ENCODE measurements at regions not wholly inside any gene's neighbourhood (a gene's known extent, or its start where the extent isn't known, plus 50 kb on each side); places are given as distances from the start of the nearest gene placed in this dataset.

GRCh38 chr2:215769246-215769645, 244.1 kb downstream of the MREG start:
- no peak for DNase-seq (ENCODE audit: low read depth)

- DNase-seq (ENCODE audit: low read depth) = no peak
Observed at GRCh38 chr2:215767625-215768024, 245.7 kb downstream of the MREG start.

GRCh38 chr2:215765729-215766360, 247.5 kb downstream of the MREG start:
- DNase-seq (ENCODE audit: low read depth) = no peak

- DNase-seq (ENCODE audit: low read depth) = peak; percentile 79
Observed at GRCh38 chr2:215764441-215765048, 248.8 kb downstream of the MREG start.

GRCh38 chr2:215760557-215760956, 252.8 kb downstream of the MREG start:
- DNase-seq (ENCODE audit: low read depth) = no peak

GRCh38 chr2:215760091-215760490, 253.3 kb downstream of the MREG start:
- DNase-seq (ENCODE audit: low read depth) = no peak

GRCh38 chr2:215758691-215759090, 254.7 kb downstream of the MREG start:
- peak; percentile 54 for DNase-seq (ENCODE audit: low read depth)

- DNase-seq (ENCODE audit: low read depth) = no peak
Observed at GRCh38 chr2:215756346-215756730, 257.0 kb downstream of the MREG start.

- DNase-seq (ENCODE audit: low read depth) = no peak
Observed at GRCh38 chr2:215755641-215756345, 257.6 kb downstream of the MREG start.

- DNase-seq (ENCODE audit: low read depth) = no peak
Observed at GRCh38 chr2:215754546-215754945, 258.8 kb downstream of the MREG start.

GRCh38 chr2:215753808-215754207, 259.5 kb downstream of the MREG start:
- no peak for DNase-seq (ENCODE audit: low read depth)

- DNase-seq (ENCODE audit: low read depth) = no peak
Observed at GRCh38 chr2:215752991-215753390, 260.4 kb downstream of the MREG start.

GRCh38 chr2:215752436-215752835, 260.9 kb downstream of the MREG start:
- no peak for DNase-seq (ENCODE audit: low read depth)

GRCh38 chr2:215751911-215752272, 261.5 kb downstream of the MREG start:
- DNase-seq (ENCODE audit: low read depth) = no peak

- peak; percentile 92 for DNase-seq (ENCODE audit: low read depth)
Observed at GRCh38 chr2:215751200-215751910, 262.0 kb downstream of the MREG start.

- DNase-seq (ENCODE audit: low read depth) = no peak
Observed at GRCh38 chr2:215750763-215751162, 262.6 kb downstream of the MREG start.

GRCh38 chr2:215749092-215749957, 264.0 kb downstream of the MREG start:
- no peak for DNase-seq (ENCODE audit: low read depth)

GRCh38 chr2:215748446-215748845, 264.9 kb downstream of the MREG start:
- DNase-seq (ENCODE audit: low read depth) = no peak

GRCh38 chr2:215746887-215747615, 266.3 kb downstream of the MREG start:
- no peak for DNase-seq (ENCODE audit: low read depth)

- peak; percentile 21 for DNase-seq (ENCODE audit: low read depth)
Observed at GRCh38 chr2:215746226-215746886, 267.0 kb downstream of the MREG start.

- no peak for DNase-seq (ENCODE audit: low read depth)
Observed at GRCh38 chr2:215745331-215745730, 268.0 kb downstream of the MREG start.
